NB4 (cell line): ENCODE measurements at regions not wholly inside any gene's neighbourhood (a gene's known extent, or its start where the extent isn't known, plus 50 kb on each side); places are given as distances from the start of the nearest gene placed in this dataset.

ENCODE experiments used
- DNase-seq: peaks from one replicate; pipeline ENCODE4 v3.0.0; 2010; ENCODE audit warnings: low read depth
- H3K4me3 ChIP-seq: one replicate; pipeline ENCODE4 v1.5.1; 2011; ENCODE audit warnings: mild to moderate bottlenecking, low read depth, low read length, moderate library complexity
- CTCF ChIP-seq: IDR thresholded peaks from one replicate; pipeline ENCODE4 v1.5.1; 2012; ENCODE audit warnings: low read depth, low read length
- MAX ChIP-seq: IDR thresholded peaks from 2 replicates; pipeline ENCODE4 v1.6.1; 2011; ENCODE audit warnings: low read depth, low read length
- MYC ChIP-seq: IDR thresholded peaks from 2 replicates; pipeline ENCODE4 v1.6.1; 2011; ENCODE audit warnings: low read depth, low read length
- POLR2A ChIP-seq: IDR thresholded peaks from 2 replicates; pipeline ENCODE4 v1.6.1; 2011; ENCODE audit warnings: mild to moderate bottlenecking; ENCODE audit not compliant: insufficient read length; ENCODE audit errors: extremely low read depth

- H3K4me3 ChIP-seq = no peak overlapping the region
- no peak for DNase-seq
- TF ChIP-seq CTCF (no peak), MAX (no peak), MYC (no peak), POLR2A (no peak)
These were observed 220.6 kb downstream of the ADRA2A start for GRCh38 chr10:111297351-111297848.

- DNase-seq = no peak
- TF ChIP-seq CTCF = no peak
- no peak for TF ChIP-seq MYC
- no peak for TF ChIP-seq MAX
- TF ChIP-seq POLR2A = no peak
- H3K4me3 ChIP-seq = no peak overlapping the region
These were observed 221.2 kb downstream of the ADRA2A start for GRCh38 chr10:111298031-111298430.

GRCh38 chr10:111299037-111299436, 222.2 kb downstream of the ADRA2A start:
- no peak overlapping the region for H3K4me3 ChIP-seq
- TF ChIP-seq POLR2A (no peak), MYC (no peak), MAX (no peak), CTCF (no peak)
- no peak for DNase-seq

- DNase-seq = no peak
These were observed 227.1 kb downstream of the ADRA2A start for GRCh38 chr10:111303887-111304286.

GRCh38 chr10:111316722-111317212, 239.9 kb downstream of the ADRA2A start:
- DNase-seq = no peak
- H3K4me3 ChIP-seq = no peak overlapping the region
- TF ChIP-seq CTCF (no peak), MYC (no peak), POLR2A (no peak), MAX (no peak)

More at GRCh38 chr10:111303887-111304286, 227.1 kb downstream of the ADRA2A start:
- H3K4me3 ChIP-seq = no peak overlapping the region
- TF ChIP-seq MYC (no peak), CTCF (no peak), POLR2A (no peak), MAX (no peak)
